Spleen (tissue), 7 donors: ENCODE measurements at regions not wholly inside any gene's neighbourhood (a gene's known extent, or its start where the extent isn't known, plus 50 kb on each side); places are given as distances from the start of the nearest gene placed in this dataset.

Experiments
- CTCF ChIP-seq, 11 experiments: fragments of 200-600 bp in 7 of 11; fragments of 450-650 bp in 4 of 11; sonication (generic) in 4 of 11; IDR thresholded peaks in 8 of 11; conservative IDR thresholded peaks in 3 of 11; 1 replicate in 7 of 11; 2 replicates in 4 of 11; pipeline versions ENCODE4 v1.4.0 to v1.8.0; 2016 to 2021; ENCODE audit warnings: antibody characterized with exemption in 11 of 11, inconsistent platforms in 4 of 11, mild to moderate bottlenecking in 1 of 11
- POLR2A ChIP-seq, 3 donors: fragments of 450-650 bp; IDR thresholded peaks; one replicate each; pipeline ENCODE4 v1.5.1; 2017; ENCODE audit warnings: antibody characterized with exemption in 3 of 3, mild to moderate bottlenecking in 1 of 3
- POLR2AphosphoS5 ChIP-seq, 3 donors: sonication (generic); formaldehyde crosslinking; IDR thresholded peaks; one replicate each; pipeline ENCODE4 v1.5.1; 2017; ENCODE audit warnings: antibody characterized with exemption in 3 of 3
- donor health status: DM: no; HTN: no; CAD: no; lungs with moderate emphysema.
- donor health status: DM: no; HTN: no; CAD: no.
- donor health status: DM: no; HTN: no; CAD: no.

DNA sequence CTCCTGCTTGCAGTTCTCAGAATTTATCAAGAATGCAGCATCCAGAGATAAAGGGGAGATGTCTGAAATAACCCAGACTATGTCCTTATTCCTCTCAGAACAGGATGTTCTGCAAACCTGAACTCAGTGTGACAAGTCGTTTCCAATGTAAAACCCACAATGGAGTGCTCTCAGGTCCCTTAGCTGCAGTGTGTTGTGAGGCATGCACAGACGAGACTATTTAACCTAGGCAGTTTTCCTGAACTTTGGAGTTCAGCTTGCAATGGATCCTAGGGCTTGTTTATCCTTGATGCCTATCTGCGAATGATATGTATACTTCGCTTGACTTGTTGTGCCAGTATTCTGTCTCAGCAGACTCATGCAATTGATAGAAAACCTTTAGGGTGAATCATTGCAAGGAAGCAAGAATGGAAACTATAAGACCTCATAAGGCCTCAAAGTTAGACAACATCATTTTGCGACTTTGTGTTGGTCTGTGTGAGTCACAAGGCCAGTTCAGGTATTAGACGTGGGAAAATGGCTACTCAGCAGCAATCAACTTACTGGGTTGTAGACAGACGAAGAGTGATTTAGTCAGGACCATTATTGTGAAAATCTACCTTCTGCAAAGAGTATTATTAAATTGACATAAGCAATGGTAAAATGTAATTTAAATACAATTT is 2439.9 kb upstream of the PCDH20 start:
- TF ChIP-seq CTCF (IDR thresholded peaks at IDR 0.05 in 8 of 11, conservative IDR thresholded peaks at IDR 0.05 in 3 of 11) (no peak), POLR2A (IDR thresholded peaks at IDR 0.05) (no peak), POLR2AphosphoS5 (IDR thresholded peaks at IDR 0.05) (no peak)
